SK-N-SH (cell line): ENCODE measurements at regions not wholly inside any gene's neighbourhood (a gene's known extent, or its start where the extent isn't known, plus 50 kb on each side); places are given as distances from the start of the nearest gene placed in this dataset.

ENCODE experiments used
- CTCF ChIA-PET: fragments of 300-600, 350-600 bp; formaldehyde crosslinking; extraction: SDS; loops from one replicate; lab custom pipeline; 2021; lab: Yijun Ruan, JAX
- POLR2A ChIA-PET: fragments of 350-600 bp; sonication (Branson Sonifier 250); formaldehyde crosslinking; extraction: SDS; loops from one replicate; lab custom pipeline; 2020; ENCODE audit warnings: antibody characterized with exemption, inconsistent platforms; lab: Yijun Ruan, JAX
- DNase-seq: peaks from one replicate; pipeline ENCODE4 v3.0.0; 2012
- H2AFZ ChIP-seq: fragments of 200-600 bp; sonication (generic); 2 replicates; pipeline ENCODE4 v1.8.1; 2016; ENCODE audit warnings: antibody characterized with exemption, mild to moderate bottlenecking, low read depth
- H3F3A ChIP-seq: fragments of 200-600 bp; sonication (generic); replicated peaks from 2 replicates; pipeline ENCODE3; 2016; ENCODE audit warnings: antibody characterized with exemption, mild to moderate bottlenecking; ENCODE audit not compliant: insufficient read depth
- H3K27ac ChIP-seq, 2 experiments: fragments of 200-500 bp in 1 of 2; fragments of 200-600 bp in 1 of 2; sonication (Bioruptor generic) in 1 of 2; sonication (generic), shearing (Covaris generic) in 1 of 2; 2 replicates each; pipeline versions ENCODE4 v1.5.1 to v1.6.1; 2014 to 2016; ENCODE audit warnings: low read depth in 2 of 2, inconsistent platforms in 1 of 2, low read length in 1 of 2, mild to moderate bottlenecking in 1 of 2, mixed read lengths in 1 of 2
- H3K27me3 ChIP-seq: fragments of 200-600 bp; sonication (generic), shearing (Covaris generic); 2 replicates; pipeline ENCODE4 v1.6.1; 2016; ENCODE audit warnings: mixed run types; ENCODE audit not compliant: insufficient read depth
- H3K36me3 ChIP-seq, 2 experiments: fragments of 200-500 bp in 1 of 2; fragments of 200-600 bp in 1 of 2; sonication (Bioruptor generic) in 1 of 2; sonication (generic) in 1 of 2; replicated peaks in 1 of 2; 2 replicates each; pipeline versions ENCODE3 to v1.5.1; 2014 to 2016; ENCODE audit warnings: low read length in 1 of 2, mild to moderate bottlenecking in 1 of 2; ENCODE audit not compliant: insufficient read depth in 2 of 2, control insufficient read depth in 1 of 2
- H3K4me1 ChIP-seq, 2 experiments: fragments of 200-500 bp in 1 of 2; fragments of 200-600 bp in 1 of 2; sonication (Bioruptor generic) in 1 of 2; sonication (generic), shearing (Covaris generic) in 1 of 2; 2 replicates each; pipeline versions ENCODE4 v1.5.1 to v1.6.1; 2014 to 2016; ENCODE audit warnings: low read depth in 1 of 2, low read length in 1 of 2, mixed run types in 1 of 2; ENCODE audit not compliant: insufficient read depth in 2 of 2, control insufficient read depth in 1 of 2
- H3K4me2 ChIP-seq: fragments of 200-600 bp; sonication (generic), shearing (Covaris generic); 2 replicates; pipeline ENCODE4 v1.6.1; 2017; ENCODE audit warnings: mixed run types
- H3K4me3 ChIP-seq, 2 experiments: fragments of 200-500 bp in 1 of 2; fragments of 200-600 bp in 1 of 2; sonication (Bioruptor generic) in 1 of 2; sonication (generic), shearing (Covaris generic) in 1 of 2; 2 replicates each; pipeline versions ENCODE4 v1.5.1 to v1.8.1; 2014 to 2016; ENCODE audit warnings: low read depth in 2 of 2, inconsistent platforms in 1 of 2, low read length in 1 of 2, mild to moderate bottlenecking in 1 of 2, mixed read lengths in 1 of 2, moderate library complexity in 1 of 2
- H3K79me2 ChIP-seq: fragments of 200-600 bp; sonication (generic); 2 replicates; pipeline ENCODE4 v1.8.1; 2017; ENCODE audit warnings: mild to moderate bottlenecking; ENCODE audit not compliant: insufficient read depth
- H3K9ac ChIP-seq: fragments of 200-600 bp; sonication (generic); 2 replicates; pipeline ENCODE4 v1.6.1; 2017; ENCODE audit warnings: mixed run types
- H3K9me2 ChIP-seq: fragments of 200-600 bp; sonication (generic); 2 replicates; pipeline ENCODE4 v1.6.1; 2017; ENCODE audit warnings: mixed run types
- H3K9me3 ChIP-seq: fragments of 200-600 bp; sonication (generic); 2 replicates; pipeline ENCODE4 v1.6.1; 2017; ENCODE audit warnings: mixed run types, mild to moderate bottlenecking, moderate library complexity
- H4K20me1 ChIP-seq: fragments of 200-600 bp; sonication (generic); 2 replicates; pipeline ENCODE4 v1.6.1; 2017; ENCODE audit warnings: mild to moderate bottlenecking, mixed run types; ENCODE audit not compliant: insufficient read depth
- ELF1 ChIP-seq: IDR thresholded peaks from 2 replicates; pipeline ENCODE4 v1.4.0; 2012
- EZH2phosphoT487 ChIP-seq: fragments of 200-600 bp; sonication (generic); IDR thresholded peaks from 2 replicates; pipeline ENCODE4 v1.6.1; 2017; ENCODE audit warnings: low read depth, mixed run types, mild to moderate bottlenecking, antibody characterized with exemption, moderate library complexity, borderline replicate concordance
- FOXJ3 ChIP-seq: sonication (generic); formaldehyde crosslinking; IDR thresholded peaks from 2 replicates; pipeline ENCODE4 v1.5.1; 2020; ENCODE audit warnings: mild to moderate bottlenecking, missing genetic modification reagents
- FOXM1 ChIP-seq: IDR thresholded peaks from 2 replicates; pipeline ENCODE4 v1.4.0; 2012; ENCODE audit warnings: low read depth, mild to moderate bottlenecking
- GATA2 ChIP-seq: sonication (generic); formaldehyde crosslinking; IDR thresholded peaks from 2 replicates; pipeline ENCODE4 v1.5.0; 2020; ENCODE audit warnings: mild to moderate bottlenecking, missing genetic modification reagents
- MEF2A ChIP-seq: IDR thresholded peaks from 2 replicates; pipeline ENCODE4 v1.4.0; 2012; ENCODE audit warnings: low read depth, borderline replicate concordance
- MXI1 ChIP-seq: IDR thresholded peaks from 2 replicates; pipeline ENCODE4 v1.6.1; 2012; ENCODE audit warnings: mild to moderate bottlenecking, low read depth, low read length, improper control_type of control experiment
- NFIC ChIP-seq: IDR thresholded peaks from 2 replicates; pipeline ENCODE4 v1.4.0; 2012; ENCODE audit warnings: borderline replicate concordance
- POLR2AphosphoS5 ChIP-seq: IDR thresholded peaks from 2 replicates; pipeline ENCODE4 v1.6.1; 2012; ENCODE audit warnings: low read depth, low read length
- RCOR1 ChIP-seq: fragments of 150-350 bp; IDR thresholded peaks from 2 replicates; pipeline ENCODE4 v1.6.1; 2017; ENCODE audit warnings: antibody characterized with exemption, low read length
- RFX5 ChIP-seq: IDR thresholded peaks from 2 replicates; pipeline ENCODE4 v1.6.1; 2012; ENCODE audit warnings: mild to moderate bottlenecking, improper control_type of control experiment, low read length
- RXRA ChIP-seq: IDR thresholded peaks from 2 replicates; pipeline ENCODE4 v1.4.0; 2012; ENCODE audit warnings: low read depth, mild to moderate bottlenecking, borderline replicate concordance
- SIN3A ChIP-seq: IDR thresholded peaks from 2 replicates; pipeline ENCODE4 v1.6.1; 2012; ENCODE audit warnings: low read depth, mild to moderate bottlenecking, low read length, moderate library complexity, borderline replicate concordance
- SMC3 ChIP-seq: IDR thresholded peaks from 2 replicates; pipeline ENCODE4 v1.6.1; 2012; ENCODE audit warnings: low read depth, low read length, improper control_type of control experiment
- YY1 ChIP-seq: IDR thresholded peaks from 2 replicates; pipeline ENCODE4 v1.4.0; 2012; ENCODE audit warnings: low read depth, mild to moderate bottlenecking
- WGBS: methylation state at CpG from one replicate; pipeline ENCODE4 v1.1.6; 2017; ENCODE audit warnings: low lambda C conversion rate; 5-methylcytosine and 5-hydroxymethylcytosine counted together
- TF ChIP-seq, protein P1 (sequence below): IDR thresholded peaks from 2 replicates; pipeline ENCODE4 v1.4.0; 2012; ENCODE audit warnings: low read depth, borderline replicate concordance
- TF ChIP-seq, protein P2 (sequence below): IDR thresholded peaks from 2 replicates; pipeline ENCODE4 v1.4.0; 2012; ENCODE audit warnings: low read depth
- TF ChIP-seq, protein P3 (sequence below): fragments of 200-600 bp; sonication (generic); IDR thresholded peaks from 2 replicates; pipeline ENCODE4 v1.6.1; 2017; ENCODE audit warnings: antibody characterized with exemption, mild to moderate bottlenecking, moderate library complexity
- TF ChIP-seq, protein P4 (sequence below): fragments of 150-350 bp; IDR thresholded peaks from 2 replicates; pipeline ENCODE4 v1.6.1; 2016; ENCODE audit warnings: mild to moderate bottlenecking, low read depth, low read length
- TF ChIP-seq, protein P5 (sequence below): IDR thresholded peaks from 2 replicates; pipeline ENCODE4; 2012

DNA sequence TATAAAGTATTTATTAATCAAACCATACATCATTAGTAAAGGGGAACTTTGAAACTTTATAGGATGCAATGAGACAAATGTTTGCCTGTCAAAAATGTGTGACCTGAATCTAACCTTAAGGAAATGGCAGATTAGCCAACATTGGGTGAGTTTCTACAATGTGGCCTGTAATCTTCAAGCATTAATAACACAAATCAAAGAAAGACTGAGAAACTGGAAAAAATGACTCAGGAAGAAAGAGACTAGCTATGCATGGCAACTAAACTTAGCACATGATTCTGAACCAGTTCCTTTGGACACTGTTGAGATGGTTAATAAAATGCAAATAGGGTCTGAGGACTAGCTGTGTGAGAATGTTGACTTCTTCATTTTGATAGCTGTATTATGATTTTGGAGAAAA lies 628.6 kb upstream of the ID2 start (continued):
- TF ChIP-seq, protein P1, sequence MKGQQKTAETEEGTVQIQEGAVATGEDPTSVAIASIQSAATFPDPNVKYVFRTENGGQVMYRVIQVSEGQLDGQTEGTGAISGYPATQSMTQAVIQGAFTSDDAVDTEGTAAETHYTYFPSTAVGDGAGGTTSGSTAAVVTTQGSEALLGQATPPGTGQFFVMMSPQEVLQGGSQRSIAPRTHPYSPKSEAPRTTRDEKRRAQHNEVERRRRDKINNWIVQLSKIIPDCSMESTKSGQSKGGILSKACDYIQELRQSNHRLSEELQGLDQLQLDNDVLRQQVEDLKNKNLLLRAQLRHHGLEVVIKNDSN = no peak
- no peak for TF ChIP-seq RXRA
- TF ChIP-seq, protein P2, sequence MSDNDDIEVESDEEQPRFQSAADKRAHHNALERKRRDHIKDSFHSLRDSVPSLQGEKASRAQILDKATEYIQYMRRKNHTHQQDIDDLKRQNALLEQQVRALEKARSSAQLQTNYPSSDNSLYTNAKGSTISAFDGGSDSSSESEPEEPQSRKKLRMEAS = no peak
- TF ChIP-seq, protein P3, sequence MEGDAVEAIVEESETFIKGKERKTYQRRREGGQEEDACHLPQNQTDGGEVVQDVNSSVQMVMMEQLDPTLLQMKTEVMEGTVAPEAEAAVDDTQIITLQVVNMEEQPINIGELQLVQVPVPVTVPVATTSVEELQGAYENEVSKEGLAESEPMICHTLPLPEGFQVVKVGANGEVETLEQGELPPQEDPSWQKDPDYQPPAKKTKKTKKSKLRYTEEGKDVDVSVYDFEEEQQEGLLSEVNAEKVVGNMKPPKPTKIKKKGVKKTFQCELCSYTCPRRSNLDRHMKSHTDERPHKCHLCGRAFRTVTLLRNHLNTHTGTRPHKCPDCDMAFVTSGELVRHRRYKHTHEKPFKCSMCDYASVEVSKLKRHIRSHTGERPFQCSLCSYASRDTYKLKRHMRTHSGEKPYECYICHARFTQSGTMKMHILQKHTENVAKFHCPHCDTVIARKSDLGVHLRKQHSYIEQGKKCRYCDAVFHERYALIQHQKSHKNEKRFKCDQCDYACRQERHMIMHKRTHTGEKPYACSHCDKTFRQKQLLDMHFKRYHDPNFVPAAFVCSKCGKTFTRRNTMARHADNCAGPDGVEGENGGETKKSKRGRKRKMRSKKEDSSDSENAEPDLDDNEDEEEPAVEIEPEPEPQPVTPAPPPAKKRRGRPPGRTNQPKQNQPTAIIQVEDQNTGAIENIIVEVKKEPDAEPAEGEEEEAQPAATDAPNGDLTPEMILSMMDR = no peak

DNA sequence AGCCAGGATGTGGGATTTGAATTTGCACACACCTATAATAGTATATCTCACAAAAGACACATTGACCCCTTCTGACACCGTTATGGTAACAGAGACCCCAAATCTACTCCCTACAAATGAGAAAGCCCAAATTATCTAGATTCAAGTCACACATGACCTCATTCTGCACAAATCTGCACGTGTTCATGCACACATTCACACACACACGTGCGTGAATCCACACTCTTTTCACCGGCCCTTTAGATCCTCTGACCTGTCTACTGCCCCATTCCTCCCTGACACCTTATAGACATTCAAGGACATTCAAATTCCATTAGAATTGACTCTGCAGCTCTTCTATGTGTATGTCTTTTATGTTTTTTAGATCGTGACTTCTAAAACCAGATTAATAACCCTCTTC lies 627.8 kb upstream of the ID2 start:
- no peak for DNase-seq
- H3K9me2 ChIP-seq = no peaks in the 10 kb centered on the region
- H3K9me3 ChIP-seq = no peaks in the 10 kb centered on the region
- H3K36me3 ChIP-seq = no peaks in the 10 kb centered on the region
- peaks cover 0 to 4% of the 10 kb centered on the region in 2 experiments; a peak in 2 of 4 replicates for H3K4me1 ChIP-seq
- no peak overlapping the region for H3K9ac ChIP-seq
- H3K4me2 ChIP-seq = no peak overlapping the region
- H2AFZ ChIP-seq = no peak overlapping the region
- H3F3A ChIP-seq = no peaks in the 10 kb centered on the region
- no peaks in the 10 kb centered on the region for H3K79me2 ChIP-seq
- no peak for TF ChIP-seq MEF2A
- no peak for TF ChIP-seq NFIC
- TF ChIP-seq EZH2phosphoT487 = no peak
- TF ChIP-seq YY1 = no peak
- TF ChIP-seq MXI1 = no peak
- no peak for TF ChIP-seq SMC3
- TF ChIP-seq GATA2 (CRISPR knock-in tag) = no peak
- TF ChIP-seq, protein P4, sequence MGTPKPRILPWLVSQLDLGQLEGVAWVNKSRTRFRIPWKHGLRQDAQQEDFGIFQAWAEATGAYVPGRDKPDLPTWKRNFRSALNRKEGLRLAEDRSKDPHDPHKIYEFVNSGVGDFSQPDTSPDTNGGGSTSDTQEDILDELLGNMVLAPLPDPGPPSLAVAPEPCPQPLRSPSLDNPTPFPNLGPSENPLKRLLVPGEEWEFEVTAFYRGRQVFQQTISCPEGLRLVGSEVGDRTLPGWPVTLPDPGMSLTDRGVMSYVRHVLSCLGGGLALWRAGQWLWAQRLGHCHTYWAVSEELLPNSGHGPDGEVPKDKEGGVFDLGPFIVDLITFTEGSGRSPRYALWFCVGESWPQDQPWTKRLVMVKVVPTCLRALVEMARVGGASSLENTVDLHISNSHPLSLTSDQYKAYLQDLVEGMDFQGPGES = no peak
- no peak for TF ChIP-seq FOXM1
- TF ChIP-seq, protein P5, sequence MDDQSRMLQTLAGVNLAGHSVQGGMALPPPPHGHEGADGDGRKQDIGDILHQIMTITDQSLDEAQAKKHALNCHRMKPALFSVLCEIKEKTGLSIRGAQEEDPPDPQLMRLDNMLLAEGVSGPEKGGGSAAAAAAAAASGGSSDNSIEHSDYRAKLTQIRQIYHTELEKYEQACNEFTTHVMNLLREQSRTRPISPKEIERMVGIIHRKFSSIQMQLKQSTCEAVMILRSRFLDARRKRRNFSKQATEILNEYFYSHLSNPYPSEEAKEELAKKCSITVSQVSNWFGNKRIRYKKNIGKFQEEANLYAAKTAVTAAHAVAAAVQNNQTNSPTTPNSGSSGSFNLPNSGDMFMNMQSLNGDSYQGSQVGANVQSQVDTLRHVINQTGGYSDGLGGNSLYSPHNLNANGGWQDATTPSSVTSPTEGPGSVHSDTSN = no peak
- no peak for TF ChIP-seq RFX5
- TF ChIP-seq, protein P2 = no peak
- no peak for TF ChIP-seq SIN3A
- TF ChIP-seq POLR2AphosphoS5 = no peak
- TF ChIP-seq, protein P3 = no peak
- TF ChIP-seq FOXJ3 = no peak
- no peak for TF ChIP-seq ELF1
- no peak for TF ChIP-seq RCOR1
- TF ChIP-seq, protein P1 = no peak
- no peaks in the 10 kb centered on the region for H3K27me3 ChIP-seq
- H4K20me1 ChIP-seq = no peaks in the 10 kb centered on the region
- CTCF ChIA-PET = interaction anchor here (2.4 kb wide), 1 partner anchor 9 kb away, joined by 9 read pairs; no protein-coding TSS in a partner anchor
- H3K4me3 ChIP-seq = no peak overlapping the region
- WGBS = 70% methylated on average over 6 of the region's 6 CpGs
- POLR2A ChIA-PET = interaction anchor here (1.3 kb wide), 1 partner anchor 8 kb away, joined by 3 read pairs; no protein-coding TSS in a partner anchor
- H3K27ac ChIP-seq = no peak overlapping the region
